ENCODE measurements at regions not wholly inside any gene's neighbourhood (a gene's known extent, or its start where the extent isn't known, plus 50 kb on each side); places are given as distances from the start of the nearest gene placed in this dataset.

- no peak for DNase-seq (ENCODE audit: low spot score)
Measured at GRCh38 chr2:53104263-53104662, 663.3 kb upstream of the CHAC2 start.

GRCh38 chr2:53103679-53104078, 663.9 kb upstream of the CHAC2 start:
- DNase-seq (ENCODE audit: low spot score): no peak

- DNase-seq (ENCODE audit: low spot score): no peak
Measured at GRCh38 chr2:53098696-53099078, 668.9 kb upstream of the CHAC2 start.

- no peak for DNase-seq (ENCODE audit: low spot score)
Measured at GRCh38 chr2:53096351-53096750, 671.3 kb upstream of the CHAC2 start.

- no peak for DNase-seq (ENCODE audit: low spot score)
Measured at GRCh38 chr2:53095664-53096063, 671.9 kb upstream of the CHAC2 start.

GRCh38 chr2:53095227-53095626, 672.4 kb upstream of the CHAC2 start:
- no peak for DNase-seq (ENCODE audit: low spot score)

GRCh38 chr2:53093355-53093754, 674.2 kb upstream of the CHAC2 start:
- no peak for DNase-seq (ENCODE audit: low spot score)

GRCh38 chr2:53091183-53091582, 676.4 kb upstream of the CHAC2 start:
- DNase-seq (ENCODE audit: low spot score): no peak

- DNase-seq (ENCODE audit: low spot score): no peak
Measured at GRCh38 chr2:53087874-53088461, 679.6 kb upstream of the CHAC2 start.

GRCh38 chr2:53087262-53087873, 680.2 kb upstream of the CHAC2 start:
- no peak for DNase-seq (ENCODE audit: low spot score)

GRCh38 chr2:53077413-53077812, 690.2 kb upstream of the CHAC2 start:
- no peak for DNase-seq (ENCODE audit: low spot score)

GRCh38 chr2:53075760-53076159, 691.8 kb upstream of the CHAC2 start:
- no peak for DNase-seq (ENCODE audit: low spot score)

GRCh38 chr2:53067533-53067932, 700.1 kb upstream of the CHAC2 start:
- no peak for DNase-seq (ENCODE audit: low spot score)

- no peak for DNase-seq (ENCODE audit: low spot score)
Measured at GRCh38 chr2:53067056-53067455, 700.5 kb upstream of the CHAC2 start.

- no peak for DNase-seq (ENCODE audit: low spot score)
Measured at GRCh38 chr2:53064154-53064553, 703.5 kb upstream of the CHAC2 start.

GRCh38 chr2:53058526-53058925, 709.1 kb upstream of the CHAC2 start:
- no peak for DNase-seq (ENCODE audit: low spot score)

GRCh38 chr2:53053937-53054336, 713.7 kb upstream of the CHAC2 start:
- DNase-seq (ENCODE audit: low spot score): no peak

- DNase-seq (ENCODE audit: low spot score): no peak
Measured at GRCh38 chr2:53051157-53051556, 716.4 kb upstream of the CHAC2 start.

GRCh38 chr2:53040536-53041229, 726.9 kb upstream of the CHAC2 start:
- DNase-seq (ENCODE audit: low spot score): no peak

- no peak for DNase-seq (ENCODE audit: low spot score)
Measured at GRCh38 chr2:53036196-53036595, 731.4 kb upstream of the CHAC2 start.

- no peak for DNase-seq (ENCODE audit: low spot score)
Measured at GRCh38 chr2:53035153-53035552, 732.5 kb upstream of the CHAC2 start.

GRCh38 chr2:53033411-53033810, 734.2 kb upstream of the CHAC2 start:
- no peak for DNase-seq (ENCODE audit: low spot score)

- DNase-seq (ENCODE audit: low spot score): no peak
Measured at GRCh38 chr2:53028746-53029423, 738.7 kb upstream of the CHAC2 start.
